B cell (primary cell): ENCODE measurements at regions not wholly inside any gene's neighbourhood (a gene's known extent, or its start where the extent isn't known, plus 50 kb on each side); places are given as distances from the start of the nearest gene placed in this dataset.

ENCODE experiments used
- ATAC-seq: fragments of 200-7000 bp; cut with Tn5 transposase; one replicate; pipeline ENCODE4 v1.10.0; 2021; ENCODE audit warnings: low read depth, mild to moderate bottlenecking, moderate number of reproducible peaks, moderate library complexity
- CTCF ChIA-PET: fragments of 350-600 bp; sonication (Branson Sonifier 250); formaldehyde crosslinking; loops from one replicate; lab custom pipeline; 2021; ENCODE audit warnings: antibody characterized with exemption, inconsistent platforms; lab: Charles Lee
- POLR2A ChIA-PET: fragments of 350-600 bp; sonication (Branson Sonifier 250); formaldehyde crosslinking; loops from one replicate; lab custom pipeline; 2021; ENCODE audit warnings: antibody characterized with exemption; lab: Charles Lee
- DNase-seq: peaks from one replicate; pipeline ENCODE4 v3.0.0; 2013
- H2AFZ ChIP-seq: 2 replicates; pipeline ENCODE4 v1.6.1; 2012; ENCODE audit warnings: mild to moderate bottlenecking, low read depth, low read length; ENCODE audit not compliant: insufficient read depth, poor library complexity, severe bottlenecking
- H3K27ac ChIP-seq, 2 donors: 1 replicate in 1 of 2; 2 replicates in 1 of 2; pipeline ENCODE4 v1.5.1; 2012 to 2013; ENCODE audit warnings: low read length in 2 of 2, mild to moderate bottlenecking in 2 of 2, moderate library complexity in 1 of 2
- H3K27me3 ChIP-seq, 4 experiments: fragments of 200-600 bp in 1 of 4; sonication (generic) in 1 of 4; replicated peaks in 1 of 4; 1 replicate in 2 of 4; 2 replicates in 2 of 4; pipeline versions ENCODE4 v1.6.1 to v1.7.0; 2013 to 2016; ENCODE audit warnings: low read length in 3 of 4, mild to moderate bottlenecking in 2 of 4, mixed read lengths in 1 of 4, moderate library complexity in 1 of 4; ENCODE audit not compliant: insufficient read depth in 4 of 4, control insufficient read depth in 3 of 4; ENCODE audit errors: control extremely low read depth in 1 of 4
- H3K36me3 ChIP-seq, 2 experiments: replicated peaks in 1 of 2; 1 replicate in 1 of 2; 2 replicates in 1 of 2; pipeline versions ENCODE4 v1.6.1 to v1.7.1; 2013; ENCODE audit warnings: low read length in 1 of 2; ENCODE audit not compliant: insufficient read depth in 2 of 2, control insufficient read depth in 1 of 2; ENCODE audit errors: control extremely low read depth in 1 of 2, extremely low read depth in 1 of 2
- H3K4me1 ChIP-seq, 2 donors: fragments of 200-600 bp in 1 of 2; sonication (generic) in 1 of 2; 1 replicate in 1 of 2; 2 replicates in 1 of 2; pipeline versions ENCODE4 v1.5.1 to v1.6.1; 2013 to 2017; ENCODE audit warnings: low read length in 2 of 2; ENCODE audit not compliant: control insufficient read depth in 2 of 2, insufficient read depth in 2 of 2
- H3K4me2 ChIP-seq: replicated peaks from 2 replicates; pipeline ENCODE3; 2012; ENCODE audit warnings: mild to moderate bottlenecking, low read depth, low read length; ENCODE audit not compliant: poor library complexity, severe bottlenecking
- H3K4me3 ChIP-seq, 5 experiments: fragments of 200-600 bp in 1 of 5; sonication (generic) in 1 of 5; 1 replicate in 3 of 5; 2 replicates in 2 of 5; pipeline versions ENCODE4 v1.5.1 to v1.7.0; 2011 to 2016; ENCODE audit warnings: low read length in 4 of 5, mild to moderate bottlenecking in 4 of 5, low read depth in 2 of 5, control low read depth in 1 of 5, moderate library complexity in 1 of 5; ENCODE audit not compliant: insufficient read depth in 1 of 5; ENCODE audit errors: control extremely low read depth in 1 of 5, extremely low read depth in 1 of 5
- H3K79me2 ChIP-seq: fragments of 200-600 bp; sonication (generic); one replicate; pipeline ENCODE4 v1.6.0; 2016; ENCODE audit warnings: low read length; ENCODE audit not compliant: control insufficient read depth, insufficient read depth
- H3K9ac ChIP-seq: fragments of 200-600 bp; sonication (generic); 2 replicates; pipeline ENCODE4 v1.6.1; 2017; ENCODE audit warnings: mild to moderate bottlenecking, low read length, moderate library complexity
- H3K9me3 ChIP-seq, 3 donors: one replicate each; pipeline versions ENCODE4 v1.6.1 to v1.7.1; 2013; ENCODE audit warnings: low read length in 2 of 3; ENCODE audit not compliant: control insufficient read depth in 2 of 3, insufficient read depth in 1 of 3; ENCODE audit errors: control extremely low read depth in 1 of 3
- H4K20me1 ChIP-seq: 2 replicates; pipeline ENCODE4 v1.6.0; 2012; ENCODE audit warnings: mild to moderate bottlenecking, low read length; ENCODE audit not compliant: insufficient read depth, control insufficient read depth, poor library complexity, severe bottlenecking
- H3K27ac Mint-ChIP-seq: one replicate; pipeline ENCODE4 v1.8.0; 2021; ENCODE audit warnings: mixed read lengths
- H3K27me3 Mint-ChIP-seq: one replicate; pipeline ENCODE4 v1.8.0; 2021; ENCODE audit warnings: mixed read lengths
- H3K4me1 Mint-ChIP-seq: one replicate; pipeline ENCODE4 v1.8.0; 2021; ENCODE audit warnings: mixed read lengths
- H3K4me3 Mint-ChIP-seq: one replicate; pipeline ENCODE4 v1.8.0; 2021; ENCODE audit warnings: mixed read lengths
- H3K9me3 Mint-ChIP-seq: one replicate; pipeline ENCODE4 v1.8.0; 2022; ENCODE audit warnings: mixed read lengths; ENCODE audit not compliant: insufficient read depth
- EZH2 ChIP-seq: IDR thresholded peaks from 2 replicates; pipeline ENCODE4 v1.6.1; 2012; ENCODE audit warnings: borderline replicate concordance, low read depth, mild to moderate bottlenecking, moderate library complexity, low read length; ENCODE audit not compliant: insufficient read depth, poor library complexity, severe bottlenecking
- WGBS: methylation state at CpG from one replicate; pipeline ENCODE4 v1.1.5; 2013; ENCODE audit warnings: missing lambda C conversion rate; ENCODE audit not compliant: insufficient coverage; 5-methylcytosine and 5-hydroxymethylcytosine counted together
- intact Hi-C: fragments of 100-400 bp; cut with micrococcal nuclease; formaldehyde crosslinking; loops from one replicate; pipeline ENCODE4 v1.10.0; 2022
- TF ChIP-seq, protein P1 (sequence below): fragments of 200-600 bp; IDR thresholded peaks from one replicate; pipeline ENCODE4 v1.8.0; 2022; ENCODE audit warnings: antibody characterized with exemption, mild to moderate bottlenecking

DNA sequence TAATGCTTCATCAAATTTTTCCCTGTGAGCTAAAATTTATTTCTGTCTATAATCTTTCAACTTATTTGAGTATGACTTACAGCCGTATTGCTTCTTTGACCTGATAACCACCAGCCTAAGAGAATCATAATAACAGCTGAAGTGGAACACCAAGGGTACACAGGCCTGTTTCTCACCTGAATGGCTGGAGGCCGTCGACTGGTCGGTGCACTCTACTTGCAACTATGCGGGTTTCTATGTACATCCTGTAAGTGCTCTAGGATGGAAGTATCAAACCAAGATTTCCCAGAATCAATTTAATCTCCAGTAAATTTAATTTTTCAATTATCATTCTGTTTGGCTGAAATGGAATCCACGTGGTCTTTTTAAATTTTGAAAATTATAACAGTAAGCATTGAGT is 504.8 kb upstream of the PHF14 start:
- DNase-seq (no peak), ATAC-seq (no peak)
- Histone ChIP-seq H3K4me3 (no peak overlapping the region), H2AFZ (no peak overlapping the region), H3K79me2 (no peaks in the 10 kb centered on the region), H3K4me1 (no peaks in the 10 kb centered on the region), H3K9ac (no peak overlapping the region), H3K27me3 (no peaks in the 10 kb centered on the region), H3K27ac (no peak overlapping the region), H3K36me3 (no peaks in the 10 kb centered on the region), H4K20me1 (no peaks in the 10 kb centered on the region), H3K4me2 (no peak overlapping the region), H3K9me3 (no peaks in the 10 kb centered on the region)
- WGBS: 100% methylated on average over 1 of the region's 6 CpGs
- H3K27ac Mint-ChIP-seq: no peak overlapping the region
- H3K4me1 Mint-ChIP-seq: no peaks in the 10 kb centered on the region
- H3K9me3 Mint-ChIP-seq: peaks cover 3% of the 10 kb centered on the region
- TF ChIP-seq EZH2: no peak
- TF ChIP-seq, protein P1, sequence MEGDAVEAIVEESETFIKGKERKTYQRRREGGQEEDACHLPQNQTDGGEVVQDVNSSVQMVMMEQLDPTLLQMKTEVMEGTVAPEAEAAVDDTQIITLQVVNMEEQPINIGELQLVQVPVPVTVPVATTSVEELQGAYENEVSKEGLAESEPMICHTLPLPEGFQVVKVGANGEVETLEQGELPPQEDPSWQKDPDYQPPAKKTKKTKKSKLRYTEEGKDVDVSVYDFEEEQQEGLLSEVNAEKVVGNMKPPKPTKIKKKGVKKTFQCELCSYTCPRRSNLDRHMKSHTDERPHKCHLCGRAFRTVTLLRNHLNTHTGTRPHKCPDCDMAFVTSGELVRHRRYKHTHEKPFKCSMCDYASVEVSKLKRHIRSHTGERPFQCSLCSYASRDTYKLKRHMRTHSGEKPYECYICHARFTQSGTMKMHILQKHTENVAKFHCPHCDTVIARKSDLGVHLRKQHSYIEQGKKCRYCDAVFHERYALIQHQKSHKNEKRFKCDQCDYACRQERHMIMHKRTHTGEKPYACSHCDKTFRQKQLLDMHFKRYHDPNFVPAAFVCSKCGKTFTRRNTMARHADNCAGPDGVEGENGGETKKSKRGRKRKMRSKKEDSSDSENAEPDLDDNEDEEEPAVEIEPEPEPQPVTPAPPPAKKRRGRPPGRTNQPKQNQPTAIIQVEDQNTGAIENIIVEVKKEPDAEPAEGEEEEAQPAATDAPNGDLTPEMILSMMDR: no peak
- CTCF ChIA-PET: no interaction called here
- H3K4me3 Mint-ChIP-seq: no peak overlapping the region
- H3K27me3 Mint-ChIP-seq: no peaks in the 10 kb centered on the region
- POLR2A ChIA-PET: no interaction called here
- intact Hi-C loops: no loop called here

DNA sequence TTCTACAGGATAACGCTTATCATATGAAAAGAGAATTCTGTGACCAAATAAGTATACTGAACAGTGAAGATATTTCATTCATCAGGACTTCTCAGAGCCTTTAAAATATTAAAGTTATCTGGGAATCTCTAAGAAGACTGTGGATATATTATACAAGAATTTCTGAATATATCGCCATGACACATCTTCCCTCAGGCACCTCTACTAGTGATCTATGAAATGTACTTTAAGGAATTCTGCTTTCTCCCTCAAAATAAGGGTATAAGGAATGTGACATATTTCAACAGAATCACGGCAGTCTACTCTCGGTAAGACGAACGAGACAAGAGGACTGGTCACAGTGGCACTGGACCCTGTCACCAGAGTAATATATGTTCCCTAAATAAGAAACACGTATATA is 504.2 kb upstream of the PHF14 start:
- no peak for ATAC-seq
- ChIA-PET CTCF (no interaction called here), POLR2A (no interaction called here)
- no peaks in the 10 kb centered on the region for H3K27me3 Mint-ChIP-seq
- Histone ChIP-seq H3K9ac (no peak overlapping the region), H3K4me2 (no peak overlapping the region), H2AFZ (no peak overlapping the region), H3K4me1 (no peaks in the 10 kb centered on the region), H3K9me3 (no peaks in the 10 kb centered on the region), H4K20me1 (no peaks in the 10 kb centered on the region), H3K27me3 (no peaks in the 10 kb centered on the region), H3K27ac (no peak overlapping the region), H3K79me2 (no peaks in the 10 kb centered on the region), H3K36me3 (no peaks in the 10 kb centered on the region), H3K4me3 (no peak overlapping the region)
- H3K9me3 Mint-ChIP-seq: peaks cover 3% of the 10 kb centered on the region
- DNase-seq: no peak
- no peak overlapping the region for H3K27ac Mint-ChIP-seq
- no peaks in the 10 kb centered on the region for H3K4me1 Mint-ChIP-seq
- H3K4me3 Mint-ChIP-seq: no peak overlapping the region
- TF ChIP-seq, protein P1: no peak
- no peak for TF ChIP-seq EZH2
- intact Hi-C loops: no loop called here
- no CpG with 5 or more reads among the region's 7 CpGs for WGBS
